ENCODE measurements at regions not wholly inside any gene's neighbourhood (a gene's known extent, or its start where the extent isn't known, plus 50 kb on each side); places are given as distances from the start of the nearest gene placed in this dataset.

GRCh38 chr9:110130211-110130610, 77.7 kb downstream of the C9orf152 start:
- Histone ChIP-seq H3K4me3 (ENCODE audit: control extremely low read depth in 1 of 5, extremely low read depth in 1 of 5, insufficient read depth in 1 of 5, low read depth in 2 of 5, low read length in 4 of 5) (peak overlapping the region in 1 of 5 experiments; percentile 20), H2AFZ (ENCODE audit: insufficient read depth, low read depth, low read length, poor library complexity, severe bottlenecking) (no peak overlapping the region), H3K9me3 (ENCODE audit: control extremely low read depth in 1 of 3, control insufficient read depth in 2 of 3, insufficient read depth in 1 of 3, low read length in 2 of 3) (no peaks in the 10 kb centered on the region), H3K9ac (ENCODE audit: low read length) (peak overlapping the region; percentile 29), H3K79me2 (ENCODE audit: control insufficient read depth, insufficient read depth, low read length) (peaks cover 100% of the 10 kb centered on the region), H3K27me3 (replicated peaks in 1 of 4; ENCODE audit: control extremely low read depth in 1 of 4, control insufficient read depth in 3 of 4, insufficient read depth in 4 of 4, low read length in 3 of 4) (no peaks in the 10 kb centered on the region), H3K4me2 (replicated peaks; ENCODE audit: low read depth, low read length, poor library complexity, severe bottlenecking) (peak overlapping the region; percentile 66), H3K27ac (ENCODE audit: low read length in 2 of 2) (peak overlapping the region; percentile 90 to 94), H3K36me3 (replicated peaks in 1 of 2; ENCODE audit: control extremely low read depth in 1 of 2, control insufficient read depth in 1 of 2, extremely low read depth in 1 of 2, insufficient read depth in 2 of 2, low read length in 1 of 2) (no peaks in the 10 kb centered on the region), H4K20me1 (ENCODE audit: control insufficient read depth, insufficient read depth, low read length, poor library complexity, severe bottlenecking) (peaks cover 24% of the 10 kb centered on the region), H3K4me1 (ENCODE audit: control insufficient read depth in 2 of 2, insufficient read depth in 2 of 2, low read length in 2 of 2) (peaks cover 89 to 95% of the 10 kb centered on the region in 2 donors)
- TF ChIP-seq EZH2 (IDR thresholded peaks at IDR 0.05; ENCODE audit: borderline replicate concordance, insufficient read depth, low read depth, low read length, poor library complexity, severe bottlenecking) (no peak), CTCF (IDR thresholded peaks at IDR 0.05) (no peak)
- ATAC-seq (ENCODE audit: low read depth), result no peak
- no peaks in the 10 kb centered on the region for H3K9me3 Mint-ChIP-seq (ENCODE audit: insufficient read depth)
- no CpG with 5 or more reads among the region's 3 CpGs for WGBS (ENCODE audit: insufficient coverage)
- H3K4me1 Mint-ChIP-seq, result peaks cover 94% of the 10 kb centered on the region
- ChIA-PET POLR2A (no interaction called here), CTCF (interaction anchor here (1.7 to 5.6 kb wide), 3 partner anchors 14 to 227 kb away, joined by 3 to 33 read pairs (median 26); no protein-coding TSS in a partner anchor)
- no peak for DNase-seq
- intact Hi-C loops (cut with micrococcal nuclease), result no loop called here
- H3K4me3 Mint-ChIP-seq, result peak overlapping the region; percentile 85
- peak overlapping the region; percentile 80 for H3K27ac Mint-ChIP-seq
- no peaks in the 10 kb centered on the region for H3K27me3 Mint-ChIP-seq

GRCh38 chr9:110130791-110131416, 77.1 kb downstream of the C9orf152 start:
- peak overlapping the region; percentile 90 to 94 for H3K27ac ChIP-seq (ENCODE audit: low read length in 2 of 2)
- H3K27ac Mint-ChIP-seq, result peak overlapping the region; percentile 80

More at GRCh38 chr9:110130791-110131416, 77.1 kb downstream of the C9orf152 start:
- intact Hi-C loops (cut with micrococcal nuclease), result loop anchor here (1.0 kb wide), 1 partner anchor 8 kb away; no protein-coding TSS in a partner anchor
- H3K4me3 Mint-ChIP-seq, result peak overlapping the region; percentile 72
- H3K4me1 ChIP-seq (ENCODE audit: control insufficient read depth in 2 of 2, insufficient read depth in 2 of 2, low read length in 2 of 2), result peaks cover 87 to 92% of the 10 kb centered on the region in 2 donors
- no peaks in the 10 kb centered on the region for H3K9me3 Mint-ChIP-seq (ENCODE audit: insufficient read depth)
- POLR2A ChIA-PET, result interaction anchor here (0.6 kb wide), 1 partner anchor 99 kb away, joined by 4 read pairs; no protein-coding TSS in a partner anchor
- DNase-seq (no peak), ATAC-seq (ENCODE audit: low read depth) (no peak)
- no peak for TF ChIP-seq EZH2 (IDR thresholded peaks at IDR 0.05; ENCODE audit: borderline replicate concordance, insufficient read depth, low read depth, low read length, poor library complexity, severe bottlenecking)
- no peak for TF ChIP-seq CTCF (IDR thresholded peaks at IDR 0.05)
- no peak overlapping the region for H2AFZ ChIP-seq (ENCODE audit: insufficient read depth, low read depth, low read length, poor library complexity, severe bottlenecking)
- CTCF ChIA-PET, result interaction anchor here (1.7 kb wide), 1 partner anchor 72 kb away, joined by 3 read pairs; no protein-coding TSS in a partner anchor
- 80% methylated on average over 1 of the region's 6 CpGs for WGBS (ENCODE audit: insufficient coverage)
- no peaks in the 10 kb centered on the region for H3K27me3 Mint-ChIP-seq
- H3K36me3 ChIP-seq (replicated peaks in 1 of 2; ENCODE audit: control extremely low read depth in 1 of 2, control insufficient read depth in 1 of 2, extremely low read depth in 1 of 2, insufficient read depth in 2 of 2, low read length in 1 of 2), result peaks cover 0 to under 1% of the 10 kb centered on the region in 2 experiments
- H3K4me2 ChIP-seq (replicated peaks; ENCODE audit: low read depth, low read length, poor library complexity, severe bottlenecking), result peak overlapping the region; percentile 66
- H3K4me3 ChIP-seq (ENCODE audit: control extremely low read depth in 1 of 5, extremely low read depth in 1 of 5, insufficient read depth in 1 of 5, low read depth in 2 of 5, low read length in 4 of 5), result peak overlapping the region in 1 of 5 experiments; percentile 20
- H3K27me3 ChIP-seq (replicated peaks in 1 of 4; ENCODE audit: control extremely low read depth in 1 of 4, control insufficient read depth in 3 of 4, insufficient read depth in 4 of 4, low read length in 3 of 4), result no peaks in the 10 kb centered on the region
- H4K20me1 ChIP-seq (ENCODE audit: control insufficient read depth, insufficient read depth, low read length, poor library complexity, severe bottlenecking), result peaks cover 19% of the 10 kb centered on the region
- peak overlapping the region; percentile 29 for H3K9ac ChIP-seq (ENCODE audit: low read length)
- H3K9me3 ChIP-seq (ENCODE audit: control extremely low read depth in 1 of 3, control insufficient read depth in 2 of 3, insufficient read depth in 1 of 3, low read length in 2 of 3), result no peaks in the 10 kb centered on the region
- peaks cover 100% of the 10 kb centered on the region for H3K79me2 ChIP-seq (ENCODE audit: control insufficient read depth, insufficient read depth, low read length)
- peaks cover 94% of the 10 kb centered on the region for H3K4me1 Mint-ChIP-seq

Data from B cell (primary cell).